NB4 (cell line): ENCODE measurements at regions not wholly inside any gene's neighbourhood (a gene's known extent, or its start where the extent isn't known, plus 50 kb on each side); places are given as distances from the start of the nearest gene placed in this dataset.

Source experiments
- DNase-seq: peaks from one replicate; pipeline ENCODE4 v3.0.0; 2010; ENCODE audit warnings: low read depth
- H3K4me3 ChIP-seq: one replicate; pipeline ENCODE4 v1.5.1; 2011; ENCODE audit warnings: mild to moderate bottlenecking, low read depth, low read length, moderate library complexity
- MYC ChIP-seq: IDR thresholded peaks from 2 replicates; pipeline ENCODE4 v1.6.1; 2011; ENCODE audit warnings: low read depth, low read length
- POLR2A ChIP-seq: IDR thresholded peaks from 2 replicates; pipeline ENCODE4 v1.6.1; 2011; ENCODE audit warnings: mild to moderate bottlenecking; ENCODE audit not compliant: insufficient read length; ENCODE audit errors: extremely low read depth
- TF ChIP-seq, protein P1 (sequence below): IDR thresholded peaks from one replicate; pipeline ENCODE4 v1.5.1; 2012; ENCODE audit warnings: low read depth, low read length
- TF ChIP-seq, protein P2 (sequence below): IDR thresholded peaks from 2 replicates; pipeline ENCODE4 v1.6.1; 2011; ENCODE audit warnings: low read depth, low read length

DNA sequence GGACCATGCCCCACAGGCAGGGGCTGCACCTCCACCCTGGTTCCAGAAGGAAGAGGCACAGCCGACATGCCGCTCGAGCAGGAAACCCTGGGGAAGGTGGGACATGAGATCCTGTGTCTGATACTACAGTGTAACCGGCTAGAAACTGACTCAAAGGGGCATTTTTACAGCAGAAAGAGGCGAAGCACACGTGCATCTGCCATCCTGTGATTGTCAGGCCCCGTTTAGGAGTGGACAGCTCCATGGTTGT, 62.7 kb downstream of the SIK1 start:
- no peak for DNase-seq
- TF ChIP-seq, protein P1, sequence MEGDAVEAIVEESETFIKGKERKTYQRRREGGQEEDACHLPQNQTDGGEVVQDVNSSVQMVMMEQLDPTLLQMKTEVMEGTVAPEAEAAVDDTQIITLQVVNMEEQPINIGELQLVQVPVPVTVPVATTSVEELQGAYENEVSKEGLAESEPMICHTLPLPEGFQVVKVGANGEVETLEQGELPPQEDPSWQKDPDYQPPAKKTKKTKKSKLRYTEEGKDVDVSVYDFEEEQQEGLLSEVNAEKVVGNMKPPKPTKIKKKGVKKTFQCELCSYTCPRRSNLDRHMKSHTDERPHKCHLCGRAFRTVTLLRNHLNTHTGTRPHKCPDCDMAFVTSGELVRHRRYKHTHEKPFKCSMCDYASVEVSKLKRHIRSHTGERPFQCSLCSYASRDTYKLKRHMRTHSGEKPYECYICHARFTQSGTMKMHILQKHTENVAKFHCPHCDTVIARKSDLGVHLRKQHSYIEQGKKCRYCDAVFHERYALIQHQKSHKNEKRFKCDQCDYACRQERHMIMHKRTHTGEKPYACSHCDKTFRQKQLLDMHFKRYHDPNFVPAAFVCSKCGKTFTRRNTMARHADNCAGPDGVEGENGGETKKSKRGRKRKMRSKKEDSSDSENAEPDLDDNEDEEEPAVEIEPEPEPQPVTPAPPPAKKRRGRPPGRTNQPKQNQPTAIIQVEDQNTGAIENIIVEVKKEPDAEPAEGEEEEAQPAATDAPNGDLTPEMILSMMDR: no peak
- TF ChIP-seq MYC: no peak
- H3K4me3 ChIP-seq: no peak overlapping the region

DNA sequence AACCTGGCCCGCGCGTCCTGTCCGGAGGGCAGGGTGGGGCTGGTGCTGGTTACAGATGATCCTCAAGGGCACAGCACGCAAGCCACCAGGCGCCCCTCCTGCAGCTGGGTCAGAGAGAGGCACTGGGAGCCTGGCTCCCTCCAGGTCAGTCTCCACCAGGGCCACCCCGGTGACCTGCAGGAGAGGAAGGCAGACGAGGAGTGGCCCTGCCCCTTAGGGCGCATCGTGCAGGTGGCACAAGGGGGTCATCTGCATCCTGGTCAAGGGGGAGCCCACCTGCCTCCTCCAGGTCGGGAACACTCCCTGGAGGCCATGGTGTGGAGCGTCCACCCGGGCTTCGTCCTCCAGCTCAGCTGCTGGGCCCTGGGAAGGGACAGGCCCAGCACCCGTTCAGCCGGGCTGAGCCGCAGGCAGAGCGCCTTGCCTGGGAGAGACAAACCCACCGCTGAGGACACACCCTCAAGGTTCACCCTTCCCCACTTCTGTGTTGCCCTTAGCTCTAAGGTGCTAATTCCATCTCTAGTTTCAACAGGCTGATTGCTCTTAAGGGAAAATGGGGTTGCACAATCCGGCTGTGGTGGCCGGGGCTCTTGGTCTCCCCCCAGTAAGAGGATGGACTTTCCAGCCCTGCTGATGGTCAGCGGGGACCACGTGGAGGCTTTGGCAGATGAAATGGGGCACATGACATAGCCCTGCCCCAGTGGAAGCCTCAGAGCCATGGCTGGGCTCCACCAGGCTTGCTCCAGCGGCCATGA, 63.2 kb downstream of the SIK1 start:
- no peak for DNase-seq
- no peak overlapping the region for H3K4me3 ChIP-seq
- no peak for TF ChIP-seq POLR2A
- TF ChIP-seq, protein P1: no peak

DNA sequence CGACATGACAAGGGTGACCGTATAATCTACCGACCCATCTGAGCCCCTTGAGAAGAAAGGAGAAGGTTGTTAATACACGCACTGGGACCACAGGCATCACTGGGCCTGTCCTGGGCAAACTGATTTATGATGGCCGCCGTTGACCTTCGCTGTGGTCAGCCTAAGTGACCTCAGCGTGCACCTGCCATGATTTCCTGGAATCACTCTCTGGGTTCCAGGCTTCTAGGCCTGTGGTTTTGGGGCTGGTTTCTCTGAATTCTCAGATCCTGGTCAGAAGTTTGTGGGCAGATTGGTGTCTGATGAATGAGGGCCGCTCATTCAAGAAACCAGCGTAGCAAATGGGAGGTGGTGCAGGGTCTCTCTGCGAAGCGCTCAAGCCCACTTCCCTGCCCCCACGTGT, 64.0 kb downstream of the SIK1 start:
- H3K4me3 ChIP-seq: no peak overlapping the region
- TF ChIP-seq POLR2A (no peak), MYC (no peak)
- TF ChIP-seq, protein P2, sequence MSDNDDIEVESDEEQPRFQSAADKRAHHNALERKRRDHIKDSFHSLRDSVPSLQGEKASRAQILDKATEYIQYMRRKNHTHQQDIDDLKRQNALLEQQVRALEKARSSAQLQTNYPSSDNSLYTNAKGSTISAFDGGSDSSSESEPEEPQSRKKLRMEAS: no peak
- TF ChIP-seq, protein P1: no peak
- no peak for DNase-seq

DNA sequence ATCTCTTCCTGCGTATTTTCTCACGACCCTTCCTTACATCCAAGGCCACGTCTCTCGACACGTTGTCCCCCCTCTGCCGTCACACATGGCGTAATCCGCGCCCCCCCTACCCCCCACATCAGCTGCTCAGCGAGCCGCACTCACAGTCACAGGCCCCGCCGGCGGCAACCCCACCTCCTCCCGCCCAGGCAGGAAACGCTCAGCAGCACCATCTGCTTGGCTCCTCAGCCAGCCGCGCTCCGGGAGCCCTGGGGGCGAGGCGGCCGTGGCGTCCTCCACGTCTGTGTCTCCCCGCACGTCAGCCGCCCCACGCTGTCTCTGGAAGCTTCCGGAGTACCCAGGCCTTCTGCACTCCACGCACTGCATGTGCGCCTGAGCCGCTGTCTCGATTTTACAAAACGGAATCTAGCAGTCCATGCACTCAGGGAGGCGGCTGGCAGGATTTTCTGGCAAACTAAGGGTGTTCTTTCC, 64.6 kb downstream of the SIK1 start:
- DNase-seq: peak; percentile 52
- TF ChIP-seq POLR2A: no peak
- TF ChIP-seq, protein P2: 0 out of 2 replicates have a peak, but pooled peaks have one; percentile 10
- no peak overlapping the region for H3K4me3 ChIP-seq

DNA sequence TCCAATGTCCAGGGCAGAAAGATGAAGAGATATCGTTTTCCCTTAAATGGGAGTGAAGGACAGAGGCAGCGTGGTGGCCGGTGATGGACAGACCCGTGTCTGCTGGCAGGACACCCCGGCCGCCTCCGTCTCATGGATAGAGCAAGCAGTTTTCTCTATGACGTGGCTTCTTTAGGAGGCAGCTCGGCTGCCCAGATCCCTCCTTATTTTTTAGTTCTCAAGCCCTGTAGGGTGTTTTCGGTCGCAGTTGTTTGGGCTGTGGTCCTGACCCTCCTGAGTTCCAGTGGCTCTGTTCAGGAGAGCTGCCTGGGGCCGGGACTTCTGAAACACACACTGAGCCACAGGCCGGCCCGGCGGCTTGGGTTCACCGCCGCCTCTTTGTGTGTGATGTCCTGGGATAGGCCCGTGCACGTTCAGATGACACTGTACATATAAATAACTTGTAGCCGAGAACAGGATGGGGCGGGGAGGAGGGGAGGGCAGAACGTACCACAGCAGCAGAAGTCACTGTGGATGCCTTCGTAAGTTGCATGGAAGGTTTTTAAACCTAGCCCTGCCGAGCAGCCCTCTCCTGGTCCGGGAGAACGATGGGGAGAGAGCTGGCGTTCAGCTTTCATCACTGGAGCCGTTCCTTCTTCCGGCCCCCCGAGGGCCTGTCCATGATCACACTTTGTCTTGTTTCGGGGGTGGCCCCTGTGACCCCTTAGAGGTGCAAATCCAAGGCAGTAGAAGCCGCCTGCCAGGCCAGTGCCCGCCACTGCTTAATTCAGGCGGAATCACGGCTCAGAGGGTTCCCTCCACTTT, 65.2 kb downstream of the SIK1 start:
- H3K4me3 ChIP-seq: no peak overlapping the region
- TF ChIP-seq, protein P2: no peak
- TF ChIP-seq POLR2A (no peak), MYC (no peak)
- TF ChIP-seq, protein P1: no peak
- no peak for DNase-seq

DNA sequence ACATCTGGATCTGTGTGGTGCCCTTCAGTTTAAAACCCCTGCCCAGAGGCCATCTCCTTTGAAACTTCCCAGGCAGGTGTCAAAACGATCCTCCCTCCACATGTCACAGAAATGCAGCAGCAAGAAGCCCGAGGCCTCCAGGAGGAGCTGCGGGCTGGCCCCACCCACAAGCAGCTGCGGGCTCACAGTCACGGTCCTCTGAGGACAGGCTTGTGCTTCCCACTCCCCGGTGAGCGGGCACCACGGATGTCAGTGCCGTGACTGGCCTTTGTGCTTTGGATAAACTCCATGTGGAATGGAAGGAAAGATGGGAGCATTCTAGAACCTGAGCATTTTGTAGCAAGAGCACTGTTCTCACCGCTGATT, 65.8 kb downstream of the SIK1 start:
- TF ChIP-seq POLR2A (no peak), MYC (no peak)
- TF ChIP-seq, protein P1: no peak
- TF ChIP-seq, protein P2: no peak
- no peak overlapping the region for H3K4me3 ChIP-seq
- peak; percentile 13 for DNase-seq
